Colonic mucosa (tissue), 4 donors: ENCODE measurements at regions not wholly inside any gene's neighbourhood (a gene's known extent, or its start where the extent isn't known, plus 50 kb on each side); places are given as distances from the start of the nearest gene placed in this dataset.

Experiments used
- DNase-seq: peaks from one replicate; pipeline ENCODE4 v3.0.0-alpha.2; 2020
- H3K27ac ChIP-seq: fragments of 200-600 bp; one replicate; pipeline ENCODE4 v1.8.0; 2021
- H3K27me3 ChIP-seq: fragments of 200-600 bp; one replicate; pipeline ENCODE4 v1.8.0; 2021
- H3K36me3 ChIP-seq: fragments of 200-600 bp; one replicate; pipeline ENCODE4 v1.8.0; 2021
- H3K4me1 ChIP-seq: fragments of 200-600 bp; one replicate; pipeline ENCODE4 v1.8.0; 2021; ENCODE audit warnings: mild to moderate bottlenecking
- H3K4me3 ChIP-seq: fragments of 200-600 bp; one replicate; pipeline ENCODE4 v1.8.0; 2021
- H3K9ac ChIP-seq, 2 donors: one replicate each; pipeline ENCODE4 v1.7.0; 2013; ENCODE audit warnings: control low read depth in 2 of 2, low read depth in 2 of 2, low read length in 2 of 2
- H3K9me3 ChIP-seq: fragments of 200-600 bp; one replicate; pipeline ENCODE4 v1.8.0; 2021
- intact Hi-C: fragments of 100-400 bp; cut with DNase I; formaldehyde crosslinking; loops from one replicate; pipeline ENCODE4 v1.14.1; 2022
- TF ChIP-seq, protein P1 (sequence below): fragments of 200-600 bp; IDR thresholded peaks from one replicate; pipeline ENCODE4 v1.8.0; 2022; ENCODE audit warnings: antibody characterized with exemption, mild to moderate bottlenecking
- donor health status: healthy.
- donor health status: DM: no; HTN: no; CAD: no.
- donor health status: DM: no; HTN: no; CAD: no.

DNA sequence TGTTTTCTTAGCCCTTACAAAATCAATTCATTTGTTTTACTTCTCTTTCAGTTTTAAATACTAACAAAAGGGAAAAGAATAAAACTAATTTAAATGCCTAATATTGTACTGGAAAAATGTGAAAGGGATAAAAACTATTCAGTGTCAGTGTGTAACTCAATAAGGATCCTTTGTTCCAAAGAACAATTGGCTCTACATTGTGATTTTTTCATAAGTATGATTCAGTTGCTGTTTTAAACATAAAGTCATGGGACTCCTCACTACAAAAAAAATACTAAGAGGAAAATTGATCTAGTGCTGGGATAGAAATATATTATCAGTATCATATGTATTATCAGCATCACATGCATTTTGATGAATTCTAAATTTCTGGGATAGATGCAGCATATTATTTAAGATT is 199.4 kb upstream of the TRAM1L1 start:
- no peaks in the 10 kb centered on the region for H3K4me1 ChIP-seq
- H3K9ac ChIP-seq = no peak overlapping the region
- no peaks in the 10 kb centered on the region for H3K36me3 ChIP-seq
- H3K4me3 ChIP-seq = no peak overlapping the region
- no peak for DNase-seq
- TF ChIP-seq, protein P1, sequence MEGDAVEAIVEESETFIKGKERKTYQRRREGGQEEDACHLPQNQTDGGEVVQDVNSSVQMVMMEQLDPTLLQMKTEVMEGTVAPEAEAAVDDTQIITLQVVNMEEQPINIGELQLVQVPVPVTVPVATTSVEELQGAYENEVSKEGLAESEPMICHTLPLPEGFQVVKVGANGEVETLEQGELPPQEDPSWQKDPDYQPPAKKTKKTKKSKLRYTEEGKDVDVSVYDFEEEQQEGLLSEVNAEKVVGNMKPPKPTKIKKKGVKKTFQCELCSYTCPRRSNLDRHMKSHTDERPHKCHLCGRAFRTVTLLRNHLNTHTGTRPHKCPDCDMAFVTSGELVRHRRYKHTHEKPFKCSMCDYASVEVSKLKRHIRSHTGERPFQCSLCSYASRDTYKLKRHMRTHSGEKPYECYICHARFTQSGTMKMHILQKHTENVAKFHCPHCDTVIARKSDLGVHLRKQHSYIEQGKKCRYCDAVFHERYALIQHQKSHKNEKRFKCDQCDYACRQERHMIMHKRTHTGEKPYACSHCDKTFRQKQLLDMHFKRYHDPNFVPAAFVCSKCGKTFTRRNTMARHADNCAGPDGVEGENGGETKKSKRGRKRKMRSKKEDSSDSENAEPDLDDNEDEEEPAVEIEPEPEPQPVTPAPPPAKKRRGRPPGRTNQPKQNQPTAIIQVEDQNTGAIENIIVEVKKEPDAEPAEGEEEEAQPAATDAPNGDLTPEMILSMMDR = no peak
- H3K27ac ChIP-seq = no peak overlapping the region
- H3K27me3 ChIP-seq = no peaks in the 10 kb centered on the region
- H3K9me3 ChIP-seq = no peaks in the 10 kb centered on the region
- intact Hi-C loops = no loop called here

DNA sequence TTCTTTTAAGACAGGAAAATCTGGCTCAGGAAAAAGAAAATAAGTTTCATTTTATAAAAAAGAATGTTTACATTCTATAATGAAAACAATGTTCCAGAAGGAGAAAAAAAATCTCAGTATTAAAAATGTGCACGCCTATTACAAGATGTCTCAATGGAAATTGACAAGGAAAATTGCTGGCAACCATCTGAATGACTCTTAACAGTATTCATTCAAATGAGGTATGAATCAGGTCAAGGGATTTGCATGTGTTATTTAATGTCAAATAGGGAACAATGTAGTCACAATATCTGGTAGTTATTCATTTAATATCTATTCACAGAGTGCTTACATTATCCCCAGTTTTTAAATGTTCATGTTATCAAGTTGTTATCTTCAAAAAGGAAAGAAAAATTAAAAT is 208.4 kb upstream of the TRAM1L1 start:
- Histone ChIP-seq H3K27ac (no peak overlapping the region), H3K27me3 (no peaks in the 10 kb centered on the region), H3K4me1 (no peaks in the 10 kb centered on the region), H3K36me3 (no peaks in the 10 kb centered on the region), H3K9ac (no peak overlapping the region), H3K4me3 (no peak overlapping the region), H3K9me3 (no peaks in the 10 kb centered on the region)
- intact Hi-C loops = no loop called here
- no peak for DNase-seq
- TF ChIP-seq, protein P1 = no peak

DNA sequence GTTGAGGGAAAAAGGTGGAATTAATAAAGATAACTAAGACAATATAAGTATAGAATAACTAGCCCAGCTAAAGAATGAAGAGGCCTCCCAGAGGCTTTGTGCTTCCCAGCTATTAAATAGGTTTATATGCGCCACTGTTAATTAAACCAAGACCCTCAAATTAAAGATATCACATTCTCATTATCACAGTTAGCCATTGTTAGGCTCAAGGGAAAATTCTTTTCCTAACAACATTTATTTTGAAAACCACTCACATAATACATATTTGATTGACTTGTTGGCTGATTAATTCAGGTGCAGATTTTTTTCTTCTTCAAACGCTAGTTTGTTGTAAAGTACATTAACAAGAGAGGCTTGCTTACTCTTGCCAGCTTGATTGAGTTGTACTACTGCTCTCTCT is 216.8 kb upstream of the TRAM1L1 start:
- no peak overlapping the region for H3K27ac ChIP-seq
- no peak for DNase-seq
- no peaks in the 10 kb centered on the region for H3K36me3 ChIP-seq
- no peaks in the 10 kb centered on the region for H3K9me3 ChIP-seq
- TF ChIP-seq, protein P1 = no peak
- no peaks in the 10 kb centered on the region for H3K27me3 ChIP-seq
- H3K4me1 ChIP-seq = no peaks in the 10 kb centered on the region
- H3K4me3 ChIP-seq = no peak overlapping the region
- H3K9ac ChIP-seq = no peak overlapping the region
- intact Hi-C loops = no loop called here

GRCh38 chr4:117311215-117311614 is 225.8 kb upstream of the TRAM1L1 start:
- H3K4me1 ChIP-seq = no peaks in the 10 kb centered on the region
- no peak overlapping the region for H3K27ac ChIP-seq
- TF ChIP-seq, protein P1 = no peak
- H3K27me3 ChIP-seq = no peaks in the 10 kb centered on the region
- no peaks in the 10 kb centered on the region for H3K36me3 ChIP-seq
- intact Hi-C loops = no loop called here
- no peak overlapping the region for H3K9ac ChIP-seq
- DNase-seq = no peak
- no peak overlapping the region for H3K4me3 ChIP-seq
- H3K9me3 ChIP-seq = no peaks in the 10 kb centered on the region

- no peak overlapping the region for H3K4me3 ChIP-seq
- H3K9me3 ChIP-seq = no peaks in the 10 kb centered on the region
- no peaks in the 10 kb centered on the region for H3K4me1 ChIP-seq
- no peaks in the 10 kb centered on the region for H3K36me3 ChIP-seq
- no peak overlapping the region for H3K27ac ChIP-seq
- H3K27me3 ChIP-seq = no peaks in the 10 kb centered on the region
- H3K9ac ChIP-seq = no peak overlapping the region
- DNase-seq = no peak
- intact Hi-C loops = no loop called here
- TF ChIP-seq, protein P1 = no peak
These were observed 226.6 kb upstream of the TRAM1L1 start for GRCh38 chr4:117311989-117312388.
